PFSK-1 (cell line): ENCODE measurements at regions not wholly inside any gene's neighbourhood (a gene's known extent, or its start where the extent isn't known, plus 50 kb on each side); places are given as distances from the start of the nearest gene placed in this dataset.

Source experiments
- FOXP2 ChIP-seq: optimal IDR thresholded peaks from 2 replicates; pipeline ENCODE3; 2011; ENCODE audit warnings: borderline replicate concordance, control low read depth, inconsistent platforms; ENCODE audit not compliant: insufficient read depth; ENCODE audit errors: extremely low read length, extremely low read depth
- POLR2AphosphoS5 ChIP-seq: IDR thresholded peaks from 2 replicates; pipeline ENCODE4 v1.6.1; 2012; ENCODE audit warnings: low read depth, mild to moderate bottlenecking, control low read depth, low read length, moderate library complexity
- REST ChIP-seq, 2 experiments: IDR thresholded peaks; 2 replicates each; pipeline versions ENCODE4 v1.6.1 to v1.8.0; 2011 to 2012; ENCODE audit warnings: low read depth in 2 of 2, low read length in 2 of 2, control low read depth in 1 of 2, inconsistent platforms in 1 of 2, mild to moderate bottlenecking in 1 of 2, moderate library complexity in 1 of 2; ENCODE audit not compliant: insufficient read depth in 1 of 2
- SIN3A ChIP-seq: IDR thresholded peaks from 2 replicates; pipeline ENCODE4 v1.6.1; 2012; ENCODE audit warnings: mild to moderate bottlenecking, low read length, moderate library complexity, borderline replicate concordance; ENCODE audit not compliant: insufficient read depth
- TAF1 ChIP-seq: IDR thresholded peaks from 2 replicates; pipeline ENCODE4 v1.6.1; 2012; ENCODE audit warnings: low read length, control low read depth, borderline replicate concordance; ENCODE audit not compliant: insufficient read depth

- TF ChIP-seq TAF1 (no peak), POLR2AphosphoS5 (no peak), REST (IDR thresholded peaks at IDR 0.05; ENCODE audit: insufficient read depth in 1 of 2, low read depth in 2 of 2, low read length in 2 of 2) (no peak), SIN3A (no peak), FOXP2 (no peak)
These were observed 2022.3 kb downstream of the ARAP2 start for GRCh38 chr4:34221986-34222385.

GRCh38 chr4:34236118-34236517 is 2008.2 kb downstream of the ARAP2 start:
- TF ChIP-seq SIN3A (no peak), POLR2AphosphoS5 (no peak), REST (IDR thresholded peaks at IDR 0.05; ENCODE audit: insufficient read depth in 1 of 2, low read depth in 2 of 2, low read length in 2 of 2) (no peak)

GRCh38 chr4:34245276-34245675 is 1999.0 kb downstream of the ARAP2 start:
- TF ChIP-seq FOXP2 (no peak), POLR2AphosphoS5 (no peak), SIN3A (no peak), REST (IDR thresholded peaks at IDR 0.05; ENCODE audit: insufficient read depth in 1 of 2, low read depth in 2 of 2, low read length in 2 of 2) (no peak), TAF1 (no peak)

GRCh38 chr4:34250562-34250961 is 1993.8 kb downstream of the ARAP2 start:
- no peak for TF ChIP-seq SIN3A
- TF ChIP-seq FOXP2: peak; percentile 87
- no peak for TF ChIP-seq REST (IDR thresholded peaks at IDR 0.05; ENCODE audit: insufficient read depth in 1 of 2, low read depth in 2 of 2, low read length in 2 of 2)

- TF ChIP-seq TAF1 (no peak), FOXP2 (no peak), REST (IDR thresholded peaks at IDR 0.05; ENCODE audit: insufficient read depth in 1 of 2, low read depth in 2 of 2, low read length in 2 of 2) (no peak), POLR2AphosphoS5 (no peak), SIN3A (no peak)
These were observed 1991.1 kb downstream of the ARAP2 start for GRCh38 chr4:34253239-34253638.
